Ishikawa (cell line): ENCODE measurements at regions not wholly inside any gene's neighbourhood (a gene's known extent, or its start where the extent isn't known, plus 50 kb on each side); places are given as distances from the start of the nearest gene placed in this dataset.
A peak's percentile ranks its signal among the peaks of the same experiment; 100 is the strongest.

Experiments used
- CEBPB ChIP-seq: IDR thresholded peaks from 2 replicates; pipeline ENCODE4 v1.6.1; 2012
- CREB1 ChIP-seq: IDR thresholded peaks from 2 replicates; pipeline ENCODE4 v1.6.1; 2012; ENCODE audit warnings: low read depth
- EGR1 ChIP-seq: IDR thresholded peaks from 2 replicates; pipeline ENCODE4 v1.6.1; 2012
- EP300 ChIP-seq: IDR thresholded peaks from 2 replicates; pipeline ENCODE4 v1.6.1; 2012; ENCODE audit warnings: borderline replicate concordance
- FOXM1 ChIP-seq: IDR thresholded peaks from 2 replicates; pipeline ENCODE4 v1.6.1; 2012; ENCODE audit warnings: low read depth, borderline replicate concordance
- NFIC ChIP-seq: IDR thresholded peaks from 2 replicates; pipeline ENCODE4 v1.6.1; 2012
- RAD21 ChIP-seq: IDR thresholded peaks from 2 replicates; pipeline ENCODE4 v1.6.1; 2012; ENCODE audit warnings: low read depth
- REST ChIP-seq: IDR thresholded peaks from 2 replicates; pipeline ENCODE4 v1.6.1; 2012; ENCODE audit warnings: low read depth, mild to moderate bottlenecking
- TAF1 ChIP-seq: IDR thresholded peaks from 2 replicates; pipeline ENCODE4 v1.6.1; 2012; ENCODE audit warnings: low read depth, mild to moderate bottlenecking
- TCF12 ChIP-seq: IDR thresholded peaks from 2 replicates; pipeline ENCODE4 v1.6.1; 2012; ENCODE audit warnings: low read depth
- TEAD4 ChIP-seq: IDR thresholded peaks from 2 replicates; pipeline ENCODE4 v1.6.1; 2012
- YY1 ChIP-seq: IDR thresholded peaks from 2 replicates; pipeline ENCODE4 v1.6.1; 2012; ENCODE audit warnings: low read depth
- ZBTB7A ChIP-seq: IDR thresholded peaks from 2 replicates; pipeline ENCODE4 v1.6.1; 2012; ENCODE audit warnings: low read depth
- TF ChIP-seq, protein P1 (sequence below): IDR thresholded peaks from 2 replicates; pipeline ENCODE4 v1.6.1; 2012
- TF ChIP-seq, protein P2 (sequence below): IDR thresholded peaks from 2 replicates; pipeline ENCODE4 v1.6.1; 2012

- TF ChIP-seq NFIC: peak; percentile 58
- TF ChIP-seq, protein P1, sequence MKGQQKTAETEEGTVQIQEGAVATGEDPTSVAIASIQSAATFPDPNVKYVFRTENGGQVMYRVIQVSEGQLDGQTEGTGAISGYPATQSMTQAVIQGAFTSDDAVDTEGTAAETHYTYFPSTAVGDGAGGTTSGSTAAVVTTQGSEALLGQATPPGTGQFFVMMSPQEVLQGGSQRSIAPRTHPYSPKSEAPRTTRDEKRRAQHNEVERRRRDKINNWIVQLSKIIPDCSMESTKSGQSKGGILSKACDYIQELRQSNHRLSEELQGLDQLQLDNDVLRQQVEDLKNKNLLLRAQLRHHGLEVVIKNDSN: no peak
Measured at GRCh38 chr4:121229993-121230392, 65.9 kb upstream of the TNIP3 start.

GRCh38 chr4:121228848-121229247 lies 64.7 kb upstream of the TNIP3 start:
- TF ChIP-seq CREB1 (no peak), CEBPB (no peak), EGR1 (no peak), RAD21 (no peak), ZBTB7A (no peak)

- TF ChIP-seq, protein P2, sequence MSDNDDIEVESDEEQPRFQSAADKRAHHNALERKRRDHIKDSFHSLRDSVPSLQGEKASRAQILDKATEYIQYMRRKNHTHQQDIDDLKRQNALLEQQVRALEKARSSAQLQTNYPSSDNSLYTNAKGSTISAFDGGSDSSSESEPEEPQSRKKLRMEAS: no peak
- no peak for TF ChIP-seq REST
- TF ChIP-seq YY1: no peak
- no peak for TF ChIP-seq EGR1
Measured at GRCh38 chr4:121227341-121227792, 63.2 kb upstream of the TNIP3 start.

- TF ChIP-seq FOXM1: no peak
- TF ChIP-seq RAD21: no peak
- no peak for TF ChIP-seq TCF12
- TF ChIP-seq, protein P2: no peak
- TF ChIP-seq, protein P1: no peak
- TF ChIP-seq EGR1: no peak
- no peak for TF ChIP-seq EP300
Measured at GRCh38 chr4:121226362-121226761, 62.2 kb upstream of the TNIP3 start.

DNA sequence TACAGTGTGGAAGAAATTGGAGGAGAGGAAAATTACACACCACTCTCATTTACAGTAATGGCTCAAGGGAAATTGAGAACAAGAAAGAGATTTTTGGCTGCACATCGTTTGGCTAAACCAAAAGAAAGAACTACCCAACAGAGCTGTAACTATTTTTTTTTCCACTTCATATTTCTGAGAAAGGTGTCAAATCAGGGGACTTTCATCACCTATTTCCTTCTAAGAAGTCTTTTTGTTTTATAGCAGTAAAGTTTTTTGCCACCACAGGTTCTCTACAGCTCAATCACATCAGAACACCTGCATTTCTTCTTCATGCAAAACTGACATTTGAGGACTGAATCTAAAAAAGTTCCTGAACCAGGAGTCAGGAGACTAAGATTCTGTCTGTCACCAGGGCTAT lies 57.5 kb upstream of the TNIP3 start:
- TF ChIP-seq EP300 (no peak), NFIC (no peak), TEAD4 (no peak), CEBPB (no peak), CREB1 (no peak), YY1 (no peak), RAD21 (no peak), FOXM1 (no peak), REST (no peak), TCF12 (no peak), TAF1 (no peak), ZBTB7A (no peak), EGR1 (no peak)
- TF ChIP-seq, protein P1: no peak
- TF ChIP-seq, protein P2: no peak

DNA sequence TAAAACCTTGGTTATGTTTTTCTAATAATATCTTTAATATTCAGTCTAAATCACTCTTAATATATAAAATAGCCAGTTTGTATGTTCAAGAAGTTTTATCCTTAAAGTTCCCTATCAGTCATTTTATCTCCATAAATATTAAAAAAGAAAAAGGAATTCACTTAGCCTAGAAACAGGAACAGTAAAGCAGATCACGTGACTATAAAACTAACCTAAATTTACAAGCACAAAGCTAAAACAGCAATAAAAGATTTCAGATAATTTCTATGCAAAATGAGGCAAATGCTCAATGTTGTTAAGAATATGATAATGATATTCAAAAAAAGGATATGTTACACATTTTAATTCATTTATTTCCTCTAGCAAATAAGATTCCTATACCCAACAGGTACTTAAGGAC lies 57.1 kb upstream of the TNIP3 start:
- TF ChIP-seq ZBTB7A (no peak), NFIC (no peak)

- no peak for TF ChIP-seq EGR1
- TF ChIP-seq ZBTB7A: no peak
- TF ChIP-seq TCF12: no peak
- TF ChIP-seq EP300: no peak
- no peak for TF ChIP-seq YY1
- TF ChIP-seq, protein P1: no peak
- no peak for TF ChIP-seq REST
- no peak for TF ChIP-seq NFIC
- TF ChIP-seq FOXM1: no peak
- no peak for TF ChIP-seq CEBPB
- no peak for TF ChIP-seq TAF1
- TF ChIP-seq CREB1: no peak
- TF ChIP-seq TEAD4: no peak
- TF ChIP-seq, protein P2: no peak
- TF ChIP-seq RAD21: no peak
Measured at GRCh38 chr4:121220698-121221097, 56.6 kb upstream of the TNIP3 start.
